GM12878 (cell line): ENCODE measurements at regions not wholly inside any gene's neighbourhood (a gene's known extent, or its start where the extent isn't known, plus 50 kb on each side); places are given as distances from the start of the nearest gene placed in this dataset.

Experiments
- ATAC-seq: fragments of 200-7000 bp; cut with Tn5 transposase; 3 replicates; pipeline ENCODE4 v1.9.1; 2020; ENCODE audit warnings: mild to moderate bottlenecking, moderate library complexity
- BruUV-seq: library from RNA; stranded (reverse); fragments of 400-500 nt; replicated peaks from 2 replicates; lab custom pipeline; 2021; lab: Mats Ljungman, UMichigan
- CTCF ChIA-PET: fragments of 300-600 bp; sonication (Branson Sonifier 250); formaldehyde crosslinking; extraction: SDS; loops from one replicate; lab custom pipeline; 2021; ENCODE audit warnings: inconsistent platforms; lab: Yijun Ruan, JAX
- POLR2A ChIA-PET: fragments of 350-600 bp; formaldehyde crosslinking; extraction: SDS; loops from one replicate; lab custom pipeline; 2021; ENCODE audit warnings: inconsistent platforms; lab: Charles Lee
- RAD21 ChIA-PET: fragments of 300-600 bp; sonication (Branson Sonifier 250); formaldehyde crosslinking; loops from one replicate; lab custom pipeline; 2023; ENCODE audit warnings: antibody characterized with exemption; ENCODE audit not compliant: unreplicated experiment; lab: Charles Lee
- SMC1A ChIA-PET: fragments of 300-600 bp; sonication (Branson Sonifier 250); formaldehyde crosslinking; loops from one replicate; lab custom pipeline; 2023; ENCODE audit not compliant: unreplicated experiment, uncharacterized antibody; lab: Charles Lee
- DNase-seq: peaks from one replicate; pipeline ENCODE4 v3.0.0-alpha.2; 2011; ENCODE audit warnings: low read depth, low spot score
- FAIRE-seq: peaks from 3 replicates; lab custom pipeline; 2011; peaks lifted over from hg19 to GRCh38; lab: Jason Lieb, UNC
- H2AFZ ChIP-seq: 2 replicates; pipeline ENCODE4 v1.6.0; 2011; ENCODE audit warnings: low read depth, low read length, control low read depth; ENCODE audit not compliant: control insufficient read depth
- H3K27ac ChIP-seq: 2 replicates; pipeline ENCODE4 v1.5.1; 2011; ENCODE audit warnings: control low read depth; ENCODE audit not compliant: control insufficient read depth, insufficient read depth
- H3K27me3 ChIP-seq, 2 experiments: replicated peaks in 1 of 2; 2 replicates each; pipeline versions ENCODE4 v1.6.0 to v1.6.1; 2011; ENCODE audit warnings: low read length in 1 of 2; ENCODE audit not compliant: control insufficient read depth in 2 of 2, insufficient read depth in 2 of 2
- H3K36me3 ChIP-seq, 2 experiments: 2 replicates each; pipeline ENCODE4 v1.5.1; 2011; ENCODE audit warnings: low read length in 1 of 2; ENCODE audit not compliant: control insufficient read depth in 2 of 2, insufficient read depth in 2 of 2
- H3K4me1 ChIP-seq: 2 replicates; pipeline ENCODE4 v1.6.1; 2011; ENCODE audit warnings: mild to moderate bottlenecking, low read length, moderate library complexity, mixed read lengths; ENCODE audit not compliant: control insufficient read depth, insufficient read depth
- H3K4me2 ChIP-seq: 2 replicates; pipeline ENCODE4 v1.6.0; 2011; ENCODE audit warnings: control low read depth; ENCODE audit not compliant: control insufficient read depth, insufficient read depth
- H3K4me3 ChIP-seq: fragments of 200-600 bp; sonication (generic); 2 replicates; pipeline ENCODE4 v1.5.1; 2016
- H3K79me2 ChIP-seq: 2 replicates; pipeline ENCODE4 v1.6.0; 2011; ENCODE audit warnings: low read length; ENCODE audit not compliant: control insufficient read depth, insufficient read depth
- H3K9ac ChIP-seq: 2 replicates; pipeline ENCODE4 v1.8.0; 2011; ENCODE audit warnings: low read length, control low read depth, mixed read lengths; ENCODE audit not compliant: control insufficient read depth, insufficient read depth
- H3K9me3 ChIP-seq: replicated peaks from 3 replicates; pipeline ENCODE4 v1.5.1; 2011; ENCODE audit warnings: mild to moderate bottlenecking, low read length; ENCODE audit not compliant: control insufficient read depth, insufficient read depth
- H4K20me1 ChIP-seq: 2 replicates; pipeline ENCODE4 v1.6.0; 2011; ENCODE audit not compliant: control insufficient read depth, insufficient read depth
- CBX3 ChIP-seq: fragments of 200-600 bp; sonication (generic); IDR thresholded peaks from 2 replicates; pipeline ENCODE4 v1.6.1; 2016; ENCODE audit warnings: low read depth, borderline replicate concordance
- CEBPB ChIP-seq, 2 experiments: fragments of 150-350 bp in 1 of 2; IDR thresholded peaks; 2 replicates each; pipeline ENCODE4 v1.6.1; 2012 to 2014; ENCODE audit warnings: low read depth in 2 of 2, low read length in 2 of 2, borderline replicate concordance in 1 of 2, inconsistent platforms in 1 of 2
- EED ChIP-seq: sonication (generic); IDR thresholded peaks from 2 replicates; pipeline ENCODE4 v1.6.1; 2016; ENCODE audit warnings: antibody characterized with exemption, low read depth
- ETV6 ChIP-seq, 2 experiments: fragments of 450-650 bp in 1 of 2; IDR thresholded peaks in 1 of 2; conservative IDR thresholded peaks in 1 of 2; 2 replicates each; pipeline ENCODE4 v1.6.1; 2014; ENCODE audit warnings: antibody characterized with exemption in 1 of 2, borderline replicate concordance in 1 of 2, low read depth in 1 of 2, mild to moderate bottlenecking in 1 of 2, moderate library complexity in 1 of 2
- FOXM1 ChIP-seq: IDR thresholded peaks from 2 replicates; pipeline ENCODE4 v1.6.1; 2012; ENCODE audit warnings: low read depth, mild to moderate bottlenecking, inconsistent platforms, low read length, moderate library complexity
- LARP7 ChIP-seq: fragments of 450-650 bp; IDR thresholded peaks from 2 replicates; pipeline ENCODE4 v1.6.1; 2017; ENCODE audit warnings: mild to moderate bottlenecking
- RCOR1 ChIP-seq: conservative IDR thresholded peaks from 2 replicates; pipeline ENCODE4 v1.6.1; 2012; ENCODE audit warnings: low read depth, low read length, improper control_type of control experiment
- RELA ChIP-seq: fragments of 450-650 bp; IDR thresholded peaks from 2 replicates; pipeline ENCODE4 v1.8.0; 2014; ENCODE audit warnings: borderline replicate concordance; ENCODE audit not compliant: partially characterized antibody
- SIX5 ChIP-seq: IDR thresholded peaks from 2 replicates; pipeline ENCODE4 v1.6.1; 2011; ENCODE audit warnings: mild to moderate bottlenecking, low read depth, low read length, moderate library complexity; ENCODE audit not compliant: severe bottlenecking
- SUZ12 ChIP-seq: fragments of 200-600 bp; sonication (generic); IDR thresholded peaks from one replicate; pipeline ENCODE4 v1.6.1; 2018; ENCODE audit warnings: antibody characterized with exemption, mild to moderate bottlenecking; ENCODE audit not compliant: unreplicated experiment
- TCF7 ChIP-seq: IDR thresholded peaks from 2 replicates; pipeline ENCODE4 v1.6.1; 2014; ENCODE audit warnings: antibody characterized with exemption, borderline replicate concordance
- WGBS: methylation state at CpG from one replicate; pipeline ENCODE4 v1.1.6; 2016; ENCODE audit warnings: low lambda C conversion rate; ENCODE audit not compliant: insufficient replicate concordance, insufficient coverage; ENCODE audit errors: missing lambda C conversion rate; 5-methylcytosine and 5-hydroxymethylcytosine counted together
- in situ Hi-C: fragments of 300-500 bp; cut with MboI; formaldehyde crosslinking; loops from 9 replicates; pipeline ENCODE4 v1.14.3; 2018; ENCODE audit warnings: mixed read lengths
- intact Hi-C: fragments of 100-400 bp; cut with micrococcal nuclease; formaldehyde crosslinking; loops from one replicate; pipeline ENCODE4 v1.14.2; 2022; ENCODE audit not compliant: unreplicated experiment
- TF ChIP-seq, protein P1 (sequence below): IDR thresholded peaks from 2 replicates; pipeline ENCODE4 v1.6.1; 2011; ENCODE audit warnings: low read depth, low read length, improper control_type of control experiment, borderline replicate concordance
- TF ChIP-seq, protein P2 (sequence below): IDR thresholded peaks from 2 replicates; pipeline ENCODE4 v1.6.1; 2011; ENCODE audit warnings: borderline replicate concordance, low read depth, mild to moderate bottlenecking, moderate library complexity, mixed read lengths, low read length; ENCODE audit not compliant: insufficient read depth; ENCODE audit errors: extremely low read length

- H2AFZ ChIP-seq, result no peak overlapping the region
- H3K27me3 ChIP-seq, result no peaks in the 10 kb centered on the region
- CTCF ChIA-PET, result interaction anchor here (0.6 kb wide), 1 partner anchor 25 kb away, joined by 3 read pairs; no protein-coding TSS in a partner anchor
- no peaks in the 10 kb centered on the region for H3K36me3 ChIP-seq
- H3K4me2 ChIP-seq, result no peak overlapping the region
- RAD21 ChIA-PET, result no interaction called here
- H3K9ac ChIP-seq, result no peak overlapping the region
- no peaks in the 10 kb centered on the region for H4K20me1 ChIP-seq
- FAIRE-seq (no peak), ATAC-seq (no peak), DNase-seq (no peak)
- H3K9me3 ChIP-seq, result no peaks in the 10 kb centered on the region
- no peaks in the 10 kb centered on the region for H3K4me1 ChIP-seq
- TF ChIP-seq EED (no peak), ETV6 (conservative IDR thresholded peaks at IDR 0.05 in 1 of 2, IDR thresholded peaks at IDR 0.05 in 1 of 2; ENCODE audit: borderline replicate concordance in 1 of 2, low read depth in 1 of 2) (no peak), CBX3 (no peak)
- TF ChIP-seq, protein P1, sequence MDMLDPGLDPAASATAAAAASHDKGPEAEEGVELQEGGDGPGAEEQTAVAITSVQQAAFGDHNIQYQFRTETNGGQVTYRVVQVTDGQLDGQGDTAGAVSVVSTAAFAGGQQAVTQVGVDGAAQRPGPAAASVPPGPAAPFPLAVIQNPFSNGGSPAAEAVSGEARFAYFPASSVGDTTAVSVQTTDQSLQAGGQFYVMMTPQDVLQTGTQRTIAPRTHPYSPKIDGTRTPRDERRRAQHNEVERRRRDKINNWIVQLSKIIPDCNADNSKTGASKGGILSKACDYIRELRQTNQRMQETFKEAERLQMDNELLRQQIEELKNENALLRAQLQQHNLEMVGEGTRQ, result no peak
- SMC1A ChIA-PET, result no interaction called here
- no TSS peak for BruUV-seq
- POLR2A ChIA-PET, result no interaction called here
- WGBS, result 71% methylated on average over 7 of the region's 7 CpGs
- no peak overlapping the region for H3K4me3 ChIP-seq
- intact Hi-C loops, result no loop called here
- in situ Hi-C loops, result no loop called here
- no peaks in the 10 kb centered on the region for H3K79me2 ChIP-seq
- no peak overlapping the region for H3K27ac ChIP-seq
These were observed 152.1 kb downstream of the BUB3 start for GRCh38 chr10:123306290-123306689.

- no peaks in the 10 kb centered on the region for H3K27me3 ChIP-seq
- no peaks in the 10 kb centered on the region for H3K36me3 ChIP-seq
- POLR2A ChIA-PET, result no interaction called here
- CTCF ChIA-PET, result no interaction called here
- H3K27ac ChIP-seq, result no peak overlapping the region
- H2AFZ ChIP-seq, result no peak overlapping the region
- no peak overlapping the region for H3K4me2 ChIP-seq
- RAD21 ChIA-PET, result no interaction called here
- in situ Hi-C loops (no loop called here), intact Hi-C loops (no loop called here)
- H3K9ac ChIP-seq, result no peak overlapping the region
- H3K4me3 ChIP-seq, result no peak overlapping the region
- 69% methylated on average over 6 of the region's 6 CpGs for WGBS
- H3K79me2 ChIP-seq, result no peaks in the 10 kb centered on the region
- no peak for DNase-seq
- H3K4me1 ChIP-seq, result no peaks in the 10 kb centered on the region
- SMC1A ChIA-PET, result no interaction called here
- BruUV-seq, result no TSS peak
- FAIRE-seq, result no peak
- no peaks in the 10 kb centered on the region for H4K20me1 ChIP-seq
- ATAC-seq, result no peak
- H3K9me3 ChIP-seq, result no peaks in the 10 kb centered on the region
- TF ChIP-seq TCF7 (no peak), CEBPB (IDR thresholded peaks at IDR 0.05; ENCODE audit: borderline replicate concordance in 1 of 2, low read depth in 2 of 2, low read length in 2 of 2) (no peak), SUZ12 (no peak), SIX5 (no peak), LARP7 (no peak), RCOR1 (no peak), ETV6 (conservative IDR thresholded peaks at IDR 0.05 in 1 of 2, IDR thresholded peaks at IDR 0.05 in 1 of 2; ENCODE audit: borderline replicate concordance in 1 of 2, low read depth in 1 of 2) (no peak), RELA (no peak), FOXM1 (no peak)
- TF ChIP-seq, protein P2, sequence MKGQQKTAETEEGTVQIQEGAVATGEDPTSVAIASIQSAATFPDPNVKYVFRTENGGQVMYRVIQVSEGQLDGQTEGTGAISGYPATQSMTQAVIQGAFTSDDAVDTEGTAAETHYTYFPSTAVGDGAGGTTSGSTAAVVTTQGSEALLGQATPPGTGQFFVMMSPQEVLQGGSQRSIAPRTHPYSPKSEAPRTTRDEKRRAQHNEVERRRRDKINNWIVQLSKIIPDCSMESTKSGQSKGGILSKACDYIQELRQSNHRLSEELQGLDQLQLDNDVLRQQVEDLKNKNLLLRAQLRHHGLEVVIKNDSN, result no peak
These were observed 155.5 kb downstream of the BUB3 start for GRCh38 chr10:123309731-123310130.
